A549 (cell line): ENCODE measurements at regions not wholly inside any gene's neighbourhood (a gene's known extent, or its start where the extent isn't known, plus 50 kb on each side); places are given as distances from the start of the nearest gene placed in this dataset.

ENCODE experiments used
- CTCF ChIP-seq: fragments of >200 bp; sonication (Bioruptor Twin); formaldehyde crosslinking; IDR thresholded peaks from 3 replicates; pipeline ENCODE4 v1.5.1; 2016
- POLR2A ChIP-seq: IDR thresholded peaks from 2 replicates; pipeline ENCODE4 v1.6.1; 2012; ENCODE audit warnings: mild to moderate bottlenecking, low read length

- no peak for TF ChIP-seq POLR2A
- no peak for TF ChIP-seq CTCF
Measured at GRCh38 chr2:88924533-88924932, 233.1 kb downstream of the RPIA start.
